Islet of Langerhans (tissue), 1 donor: ENCODE measurements at regions not wholly inside any gene's neighbourhood (a gene's known extent, or its start where the extent isn't known, plus 50 kb on each side); places are given as distances from the start of the nearest gene placed in this dataset.

ENCODE experiments used
- FAIRE-seq: peaks from one replicate; lab custom pipeline; 2011; peaks lifted over from hg19 to GRCh38; lab: Jason Lieb, UNC

DNA sequence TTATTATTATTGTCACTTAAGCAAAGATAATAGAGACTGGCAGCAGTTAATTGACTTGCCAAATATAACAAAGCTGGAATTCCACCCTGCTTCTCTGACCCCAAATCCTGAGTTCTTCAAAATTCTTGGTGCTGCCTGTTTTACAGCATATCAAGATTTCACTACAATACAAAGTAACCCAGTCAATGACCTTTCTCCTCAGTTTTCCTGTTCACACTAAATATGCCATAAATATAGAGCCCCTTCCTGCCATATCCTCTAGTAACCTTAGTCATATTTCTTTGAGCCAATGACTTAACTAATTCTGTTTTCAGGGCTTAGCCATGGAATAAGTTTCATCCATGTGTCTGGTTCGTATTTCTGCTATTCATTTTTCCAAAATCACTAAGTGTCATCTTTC, 315.3 kb upstream of the HS3ST1 start:
- no peak for FAIRE-seq

DNA sequence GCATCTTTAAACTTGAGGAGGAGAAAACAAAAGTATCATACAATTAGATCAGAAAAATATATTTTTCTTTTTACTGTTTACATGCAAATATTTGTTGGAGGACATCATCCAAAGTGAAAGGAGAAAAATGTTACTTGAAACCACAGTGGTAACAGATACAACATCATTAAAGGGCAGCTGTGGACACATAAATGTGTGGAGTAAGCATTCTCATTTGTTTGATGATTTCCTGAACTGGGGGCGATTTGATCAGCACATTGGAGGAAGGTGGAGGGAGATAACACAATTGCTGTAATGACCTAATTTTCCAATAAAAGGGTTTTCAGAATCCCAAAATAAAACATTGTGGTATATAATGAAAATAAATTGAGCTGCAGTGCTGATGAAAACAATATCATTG, 314.5 kb upstream of the HS3ST1 start:
- no peak for FAIRE-seq

DNA sequence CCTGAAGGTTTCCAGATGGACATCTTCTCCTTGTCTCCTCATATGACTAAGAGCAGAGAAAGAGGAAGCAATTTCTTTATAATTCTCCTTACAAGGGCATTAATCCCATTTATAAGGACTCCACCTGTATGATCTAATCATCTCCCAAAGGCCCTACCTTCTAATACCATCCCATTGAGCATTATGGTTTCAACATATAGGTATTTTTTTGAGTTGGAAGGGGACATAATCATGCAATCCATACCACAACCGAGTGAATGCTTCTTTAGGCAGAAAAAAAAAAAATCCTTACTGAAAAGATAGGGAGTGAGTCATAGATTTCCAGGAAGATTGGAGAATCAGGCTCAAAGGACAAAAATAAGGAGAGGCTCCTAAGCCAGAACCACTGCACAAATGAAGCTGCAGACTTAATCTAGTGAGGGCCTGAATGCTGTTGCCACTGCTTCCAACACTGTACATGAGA, 312.5 kb upstream of the HS3ST1 start:
- no peak for FAIRE-seq

DNA sequence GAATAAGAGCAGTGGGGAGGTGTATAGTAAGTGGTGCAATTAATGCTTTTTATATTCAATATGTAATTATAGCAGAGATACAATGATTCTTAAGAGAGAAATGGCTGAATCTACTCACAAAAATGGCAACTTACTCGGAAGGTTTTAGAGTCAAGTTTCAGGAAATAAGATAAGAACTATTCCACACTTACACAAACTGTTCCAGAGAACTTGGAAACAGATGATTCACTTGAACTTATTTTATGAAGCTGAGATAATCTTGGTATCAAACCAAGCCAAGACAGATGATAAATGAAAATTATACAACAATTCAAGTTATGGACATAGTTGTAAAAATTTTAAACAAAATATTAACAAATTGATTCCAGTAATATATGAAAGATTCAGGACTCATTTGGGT, 311.3 kb upstream of the HS3ST1 start:
- no peak for FAIRE-seq

DNA sequence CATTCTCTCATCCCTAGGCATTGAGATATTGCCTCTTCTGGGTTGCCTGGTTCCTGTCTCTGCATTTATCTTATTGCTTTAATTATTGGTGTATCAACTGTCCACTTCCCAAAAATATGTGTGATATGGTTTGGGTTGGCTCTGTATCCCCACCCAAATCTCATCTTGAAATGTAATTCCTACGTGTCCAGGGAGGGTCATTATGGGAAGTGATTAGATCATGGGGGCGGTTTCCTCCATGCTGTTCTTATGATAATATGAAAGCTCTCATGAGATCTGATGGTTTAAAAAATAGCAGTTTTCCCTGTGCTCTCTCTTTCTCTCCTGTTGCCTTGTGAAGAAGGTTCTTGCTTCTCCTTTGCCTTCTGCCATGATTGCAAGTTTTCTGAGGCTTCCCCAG, 308.3 kb upstream of the HS3ST1 start:
- FAIRE-seq, result no peak

DNA sequence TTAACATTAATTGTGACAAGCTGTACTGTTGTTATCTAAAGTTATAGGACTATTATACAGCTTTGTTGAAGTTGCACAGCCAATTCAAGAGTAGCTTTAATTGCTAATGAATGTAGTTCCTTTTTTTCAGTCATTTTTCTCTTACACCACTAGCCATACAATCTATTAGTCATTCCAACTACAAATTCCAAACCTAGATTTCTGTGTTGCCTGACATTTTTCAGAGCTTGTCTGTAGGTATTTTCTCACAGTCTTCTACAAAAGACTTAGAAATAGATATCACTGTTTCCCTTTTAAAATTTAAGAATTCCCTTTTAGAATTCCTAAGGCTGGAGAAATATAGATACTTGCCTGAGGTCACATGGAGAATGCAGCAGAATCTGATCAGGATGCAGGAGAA, 307.0 kb upstream of the HS3ST1 start:
- FAIRE-seq, result no peak

DNA sequence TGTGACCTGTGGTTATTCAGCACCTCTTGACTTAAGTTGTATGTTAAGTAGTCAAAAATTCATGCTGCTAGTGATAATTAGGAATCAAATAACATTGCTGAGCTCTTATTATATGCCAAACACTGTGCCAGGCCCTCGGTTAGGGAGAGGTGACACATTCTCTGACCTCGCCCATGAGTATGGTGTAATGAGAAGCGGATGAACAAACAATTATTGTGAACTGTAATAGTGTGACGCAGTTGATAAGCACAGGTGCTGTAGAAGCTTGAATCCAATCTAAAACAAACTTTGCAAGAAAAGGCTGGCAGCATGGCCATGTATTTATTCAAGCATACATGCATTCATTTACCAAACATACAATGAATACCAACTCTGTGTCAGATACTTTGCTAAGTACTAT, 303.5 kb upstream of the HS3ST1 start:
- FAIRE-seq, result no peak

DNA sequence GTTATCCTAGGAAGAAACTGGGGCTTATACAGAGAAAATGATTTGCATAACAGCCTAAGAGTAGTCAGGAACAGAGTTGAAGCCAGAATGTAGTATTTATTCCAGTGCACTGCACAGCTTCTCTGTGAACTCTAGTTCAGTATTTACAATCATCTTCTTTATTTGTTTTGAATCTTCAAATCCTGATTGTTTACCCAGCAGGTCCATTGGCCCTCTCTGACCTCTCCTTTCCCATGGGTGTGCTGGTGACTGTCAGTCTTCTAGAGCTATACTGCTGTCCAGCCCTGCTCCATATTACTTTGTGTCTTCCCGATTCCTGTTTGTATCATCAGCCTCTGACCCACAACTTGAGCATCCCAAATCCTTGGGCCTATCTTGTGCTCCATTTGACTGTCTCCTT, 301.9 kb upstream of the HS3ST1 start:
- FAIRE-seq, result no peak

DNA sequence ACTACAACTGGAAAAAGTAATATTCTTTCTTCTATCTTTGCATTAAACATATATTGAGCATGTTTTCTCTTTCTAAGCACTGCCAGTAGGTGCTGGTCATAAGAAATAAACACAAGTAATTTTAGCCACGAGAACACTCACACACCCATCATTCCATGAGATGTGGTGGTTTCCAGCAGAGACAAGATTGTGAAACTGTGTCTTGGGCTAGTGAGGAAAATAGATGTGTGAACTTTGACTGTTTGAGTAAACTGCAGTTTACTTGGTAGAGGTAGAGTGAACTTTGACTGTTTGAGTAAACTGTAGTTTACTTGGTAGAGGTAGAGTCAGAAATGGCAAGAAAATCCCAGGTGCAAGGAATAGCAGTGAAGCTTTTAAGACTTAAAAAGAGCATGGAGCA, 300.9 kb upstream of the HS3ST1 start:
- no peak for FAIRE-seq

DNA sequence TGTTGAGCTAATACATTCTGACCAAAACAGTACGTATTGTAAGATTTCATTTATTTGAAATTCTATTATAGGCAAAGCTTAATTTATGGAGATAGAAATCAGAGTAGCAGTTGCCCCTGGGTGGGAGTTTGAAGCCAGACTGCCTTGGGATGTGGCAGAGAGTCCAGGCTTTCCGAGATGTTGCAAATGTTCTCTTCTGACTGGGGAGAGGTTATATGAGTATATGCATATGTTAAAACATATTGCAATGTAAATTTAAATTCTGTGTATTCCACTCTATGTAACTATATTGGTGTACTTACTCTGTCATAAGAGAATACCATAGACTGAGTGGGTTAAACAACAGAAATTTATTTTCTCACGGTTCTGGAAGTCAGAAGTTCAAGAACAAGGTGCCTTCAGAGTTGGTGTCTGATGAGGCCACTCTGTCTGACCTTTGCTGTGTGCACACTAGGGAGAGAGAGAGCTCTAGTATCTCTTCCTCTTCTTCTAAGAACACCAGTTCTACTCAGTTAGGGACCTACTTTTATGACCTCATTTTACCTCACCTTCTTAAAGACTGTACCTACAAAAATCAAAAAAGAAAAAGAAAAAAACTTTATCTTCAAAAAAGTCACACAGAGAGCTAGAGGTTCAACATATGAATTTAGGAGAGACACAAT, 299.3 kb upstream of the HS3ST1 start:
- FAIRE-seq, result no peak

DNA sequence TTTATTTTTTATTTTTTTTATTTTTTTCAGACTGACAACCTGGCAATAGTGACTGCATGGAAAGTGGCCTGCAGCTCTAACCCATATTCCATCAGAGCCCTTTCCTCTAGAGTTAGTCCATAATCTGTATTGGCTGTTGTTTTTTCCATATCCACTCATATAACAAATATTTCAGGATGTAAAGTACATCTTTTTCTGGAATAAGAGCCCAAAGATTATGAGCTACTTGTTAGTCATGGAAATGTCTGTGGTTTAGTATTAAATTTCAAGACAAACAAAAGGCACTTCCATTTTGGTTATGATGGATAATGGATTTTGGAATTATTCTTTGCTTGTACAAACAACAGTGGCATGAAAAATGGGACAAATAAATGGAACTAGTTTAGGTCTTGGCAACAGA, 296.0 kb upstream of the HS3ST1 start:
- FAIRE-seq, result no peak

DNA sequence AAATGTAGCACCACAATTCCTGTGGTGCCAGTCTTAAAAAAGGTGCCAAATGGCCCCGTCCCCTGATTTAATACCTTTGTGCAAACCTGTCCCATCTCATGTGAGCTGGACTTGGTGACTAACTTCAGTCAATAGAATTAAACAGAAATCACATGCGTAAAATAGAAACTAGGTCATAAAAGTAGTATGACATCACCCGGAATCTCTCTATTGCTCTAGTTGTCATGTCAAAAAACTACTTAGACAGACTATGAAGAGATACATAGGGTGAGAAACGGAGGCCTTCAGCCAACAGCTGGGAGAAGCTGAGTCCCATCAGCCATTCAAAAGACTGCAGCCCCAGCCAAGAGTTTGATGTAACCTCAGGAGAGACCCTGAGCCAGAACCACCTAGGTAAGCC, 293.5 kb upstream of the HS3ST1 start:
- FAIRE-seq, result no peak

DNA sequence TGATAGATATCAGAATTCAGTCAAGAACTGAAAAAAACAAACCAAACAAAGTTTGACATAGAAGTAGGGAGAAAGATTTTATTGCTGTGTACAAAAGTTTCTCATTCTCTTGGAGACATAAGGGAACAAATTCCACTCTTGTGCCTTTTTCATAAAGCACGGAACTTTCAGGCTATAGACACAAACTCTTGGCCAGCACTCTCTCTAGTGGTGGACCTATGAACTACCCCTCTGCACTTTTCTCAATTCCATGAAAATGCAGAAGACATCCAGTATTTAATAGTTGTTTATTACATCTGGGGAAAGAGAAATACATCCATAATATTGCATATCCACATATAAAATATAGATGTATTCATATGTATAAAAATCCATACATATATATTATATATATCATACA, 291.6 kb upstream of the HS3ST1 start:
- FAIRE-seq, result peak; percentile 91

DNA sequence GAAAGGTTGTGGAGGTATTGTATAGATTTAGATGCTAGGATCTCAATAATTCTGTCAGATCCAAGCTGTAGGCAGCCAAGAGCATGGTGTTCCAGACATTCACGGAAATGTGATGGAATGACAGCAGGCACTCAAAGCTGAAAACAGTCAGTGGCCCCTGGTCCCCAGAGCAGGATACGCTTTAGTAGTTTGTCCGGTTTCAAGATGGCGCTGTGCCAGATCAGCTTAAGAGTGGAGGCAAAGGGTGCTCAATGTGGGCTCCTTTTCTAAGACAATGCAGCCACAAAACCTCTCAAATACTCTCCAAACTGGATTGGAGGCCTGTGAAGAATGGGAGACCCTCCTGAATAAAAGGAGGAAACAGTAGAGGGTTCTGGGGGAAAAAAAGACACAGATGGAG, 291.2 kb upstream of the HS3ST1 start:
- no peak for FAIRE-seq

DNA sequence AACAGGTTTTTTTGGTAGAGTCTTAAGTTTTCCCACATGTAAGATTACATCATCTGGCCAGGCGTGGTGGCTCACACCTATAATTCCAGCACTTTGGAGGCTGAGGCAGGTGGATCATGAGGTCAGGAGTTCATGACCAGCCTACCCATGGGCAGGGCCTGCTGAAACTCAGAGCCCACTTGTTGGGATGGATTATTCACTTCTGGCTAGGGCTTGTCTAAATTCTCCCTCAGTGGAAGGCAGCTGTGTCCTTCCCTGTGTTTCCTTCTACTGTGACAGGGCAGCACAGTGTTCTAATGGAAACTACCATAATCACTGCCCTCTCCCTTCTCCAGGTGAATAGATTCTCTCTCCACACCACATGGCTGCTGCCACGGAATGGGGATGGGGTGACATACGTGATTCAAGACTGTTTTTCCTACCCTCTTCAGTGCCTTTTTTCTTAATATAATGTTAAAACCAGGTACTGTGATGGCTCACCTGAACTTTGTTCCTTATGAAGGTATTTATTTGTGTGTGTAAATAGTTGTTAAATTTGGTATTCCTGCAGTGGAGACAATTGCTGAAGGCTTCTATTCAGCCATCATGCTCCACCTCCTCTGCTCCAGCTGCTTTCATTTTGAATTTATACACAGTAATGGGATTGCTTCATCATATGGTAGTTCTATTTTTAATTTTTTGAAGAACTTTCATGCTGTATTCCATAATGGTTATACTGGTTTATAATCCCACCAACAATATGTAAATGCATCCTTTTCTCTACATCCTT, 287.2 kb upstream of the HS3ST1 start:
- FAIRE-seq, result no peak

DNA sequence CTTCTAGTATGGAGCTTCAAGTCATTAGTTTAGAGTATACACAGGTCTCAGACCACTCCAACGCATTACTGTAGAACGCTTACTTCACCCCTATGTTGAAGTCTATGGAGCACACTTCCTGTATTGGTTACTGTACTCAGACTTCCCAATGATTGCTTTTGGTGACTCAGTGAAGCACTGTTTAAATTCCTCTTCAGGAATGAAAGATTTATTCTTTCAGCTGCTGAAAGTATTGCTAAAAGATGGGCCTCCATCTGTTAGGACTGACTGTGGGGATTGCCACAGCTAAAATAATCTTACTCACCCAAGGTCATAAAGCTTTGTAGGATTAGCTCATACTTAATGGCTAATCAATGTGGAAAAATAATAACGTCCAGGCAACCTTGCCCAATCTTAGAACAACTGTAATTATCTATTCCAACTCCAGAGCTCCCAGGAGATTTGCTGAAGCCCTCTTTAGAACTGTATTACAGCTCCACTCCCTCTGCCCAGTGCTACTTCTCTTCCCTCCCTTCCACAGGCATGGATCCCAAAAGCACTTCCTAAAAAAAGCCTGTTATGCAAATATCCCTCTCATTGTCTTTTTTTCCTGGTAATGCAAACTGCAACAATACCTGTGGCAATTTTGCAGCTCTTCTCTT, 281.9 kb upstream of the HS3ST1 start:
- FAIRE-seq, result no peak

DNA sequence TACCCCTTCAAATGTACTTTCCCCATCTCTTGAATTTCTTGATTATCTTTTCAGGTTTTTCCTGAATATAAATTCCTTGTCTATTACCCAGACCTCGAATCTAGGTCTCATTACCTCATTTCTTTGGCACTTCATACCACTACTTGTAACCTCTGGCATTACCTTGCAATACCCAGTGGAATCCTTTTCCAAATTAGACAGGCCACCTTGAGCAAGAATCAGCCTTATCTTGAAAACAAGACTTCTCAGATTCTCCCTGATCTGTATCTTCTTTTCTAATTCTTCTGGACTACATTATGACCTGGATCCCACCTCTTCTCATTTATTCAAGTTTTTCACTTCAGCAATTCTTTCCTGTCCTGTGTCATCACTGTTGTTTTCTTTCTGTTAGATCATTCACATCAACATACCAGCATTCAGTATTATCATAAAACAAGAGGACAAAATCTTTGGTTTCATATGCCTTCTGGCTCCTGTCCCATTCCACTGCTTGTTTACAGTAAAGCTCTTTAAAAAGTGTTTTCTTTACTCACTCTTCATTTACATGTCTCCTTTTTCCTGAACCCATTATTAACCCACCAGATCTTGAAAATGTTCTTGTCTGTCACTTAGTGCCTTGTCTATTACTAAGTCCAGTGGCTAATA, 275.6 kb upstream of the HS3ST1 start:
- FAIRE-seq, result no peak

DNA sequence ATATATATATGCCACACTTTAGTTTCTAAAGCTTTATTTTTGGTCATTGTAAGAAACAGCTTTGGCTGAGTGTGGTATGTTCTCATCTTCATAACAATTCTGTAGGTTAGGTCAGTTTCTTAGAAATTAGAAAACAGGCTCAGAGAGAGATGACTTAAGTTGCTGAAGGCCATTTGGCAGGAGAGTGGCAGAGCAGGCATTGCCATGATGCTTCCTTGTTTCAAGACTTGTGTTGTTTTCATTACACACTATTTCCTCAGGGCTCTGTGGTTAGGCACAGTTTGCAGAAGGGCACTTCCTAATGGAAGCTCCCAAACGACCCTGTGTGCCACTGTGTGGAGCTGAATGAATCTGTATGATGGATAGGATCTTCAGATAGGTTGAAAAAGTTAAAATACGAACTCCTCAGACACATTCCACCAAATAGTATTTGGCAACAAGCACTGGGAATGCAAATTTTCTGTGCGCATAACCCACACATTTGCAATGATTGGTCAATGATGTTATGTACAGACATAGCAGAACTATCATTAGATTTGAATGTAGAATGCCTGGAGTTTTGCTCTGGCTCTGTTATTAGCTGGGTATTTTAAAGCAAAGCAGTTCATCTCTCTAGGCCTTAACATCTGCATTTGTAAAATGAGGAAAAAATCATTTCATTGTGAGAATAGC, 274.3 kb upstream of the HS3ST1 start:
- no peak for FAIRE-seq

DNA sequence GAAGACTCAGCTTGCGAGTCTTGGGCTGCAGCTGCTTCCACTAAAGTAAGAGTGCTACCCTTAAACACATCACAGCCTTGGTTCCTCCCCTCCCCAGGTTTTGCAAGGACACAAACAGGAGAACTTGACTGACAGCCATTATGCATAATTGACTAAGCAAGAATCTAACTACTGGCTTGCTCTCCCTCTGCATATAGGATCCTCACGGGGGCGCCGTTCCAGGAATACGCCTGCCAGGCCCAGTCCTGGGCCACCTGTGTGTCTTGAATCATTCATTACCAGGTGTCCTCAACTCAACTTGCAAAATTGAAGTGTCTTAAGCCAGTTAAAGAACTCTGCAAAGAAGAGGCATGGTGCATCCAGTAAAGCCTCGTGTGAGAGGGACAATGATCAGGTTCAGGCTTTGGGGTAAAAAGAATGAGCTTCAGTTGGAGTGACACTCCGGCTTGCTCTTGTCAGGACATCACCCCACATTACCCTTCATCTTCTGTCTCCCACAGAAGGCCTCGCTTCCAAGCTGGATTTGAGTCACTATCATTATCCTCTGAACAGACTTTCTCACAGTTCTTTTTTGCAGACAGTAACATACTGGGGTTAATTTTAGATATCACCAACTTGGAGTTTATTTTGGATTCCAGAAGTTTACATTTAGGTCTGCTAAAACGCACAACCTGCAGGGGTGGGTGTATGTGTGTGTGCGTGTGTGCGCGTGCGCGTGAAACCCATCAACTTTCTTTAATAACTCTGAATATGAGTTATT, 273.5 kb upstream of the HS3ST1 start:
- no peak for FAIRE-seq

DNA sequence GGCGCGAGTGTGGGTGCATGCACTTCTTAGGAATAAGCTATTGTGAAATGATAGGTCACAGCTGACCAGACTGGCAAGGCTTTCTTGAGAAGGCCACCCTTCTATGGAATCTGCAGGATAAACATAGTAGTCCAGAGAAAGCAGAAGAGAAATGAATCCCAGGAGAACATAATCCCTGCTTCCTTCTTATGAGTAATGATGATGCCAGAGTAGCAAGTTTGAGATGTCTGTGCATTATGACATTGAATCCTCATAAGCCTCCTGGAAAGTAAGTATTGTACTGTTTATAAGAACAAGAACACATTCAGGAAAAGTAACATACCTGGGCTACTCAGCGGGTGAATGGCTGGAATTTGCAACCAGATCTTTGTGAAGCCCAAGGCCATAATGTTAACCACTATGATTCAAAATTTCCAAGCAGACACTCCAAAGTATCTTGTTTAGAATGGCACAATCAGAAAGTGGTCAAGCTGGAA, 272.1 kb upstream of the HS3ST1 start:
- no peak for FAIRE-seq

DNA sequence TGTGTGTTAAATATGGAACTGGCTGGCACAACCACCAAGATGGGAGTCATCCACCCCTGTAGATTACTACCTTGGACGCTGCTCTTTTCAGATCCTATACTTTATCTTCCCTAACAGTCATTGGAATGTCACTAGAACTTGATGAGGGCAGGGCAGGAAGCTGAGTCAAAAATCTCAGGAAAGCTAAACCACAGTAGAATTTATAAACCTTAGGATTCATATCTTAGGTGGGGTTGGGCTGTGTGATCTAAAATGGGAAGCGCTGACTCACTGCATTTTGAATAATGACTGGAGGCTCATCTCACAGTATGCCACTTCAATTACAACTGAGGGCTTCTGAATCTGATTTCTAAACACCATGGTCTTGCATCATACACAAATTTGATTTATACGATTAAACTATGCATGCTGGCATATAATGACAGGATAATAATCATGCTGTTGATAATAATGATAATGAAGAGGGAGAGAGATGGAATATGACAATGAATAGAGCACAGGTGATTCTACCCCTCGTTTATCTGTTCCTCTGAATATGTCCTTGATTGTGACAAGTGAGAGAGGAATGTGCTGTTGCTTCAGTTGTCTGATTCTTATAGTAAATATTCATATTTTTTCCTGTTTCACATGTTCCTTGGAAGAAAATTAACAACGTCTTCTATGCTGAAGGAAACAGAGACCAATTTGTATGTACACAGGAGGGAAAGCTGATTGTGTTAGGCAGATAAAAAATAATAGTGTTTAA, 270.3 kb upstream of the HS3ST1 start:
- no peak for FAIRE-seq
